ENCODE measurements at regions not wholly inside any gene's neighbourhood (a gene's known extent, or its start where the extent isn't known, plus 50 kb on each side); places are given as distances from the start of the nearest gene placed in this dataset.
A peak's percentile ranks its signal among the peaks of the same experiment; 100 is the strongest.
"Not testable (repeated sequence)": the region's sequence is repeated elsewhere in the genome, so short reads cannot be mapped to it uniquely, and the experiment has no call there.

DNA sequence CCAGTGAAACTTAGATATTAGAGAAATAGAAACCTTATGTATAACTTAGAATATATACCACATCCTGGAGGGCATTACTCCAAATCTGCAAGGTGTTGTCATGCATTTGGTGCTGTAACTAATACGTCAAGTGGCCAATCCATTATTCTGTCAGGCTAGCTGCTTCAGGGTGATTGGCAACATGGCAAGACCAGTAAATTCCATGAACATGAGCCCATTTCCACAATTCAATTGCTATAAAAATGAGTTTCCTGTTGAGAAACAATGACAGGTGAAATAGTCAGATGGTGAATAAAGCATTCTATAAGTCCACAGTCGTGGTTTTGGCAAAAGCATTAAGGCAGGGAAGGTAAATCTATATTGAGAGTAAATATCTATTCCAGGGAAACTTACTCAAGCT is 566.0 kb downstream of the ADGRL2 start:
- peaks cover 2% of the 10 kb centered on the region for H3K36me3 Mint-ChIP-seq (ENCODE audit: unreplicated experiment)
- TF ChIP-seq, protein P1, sequence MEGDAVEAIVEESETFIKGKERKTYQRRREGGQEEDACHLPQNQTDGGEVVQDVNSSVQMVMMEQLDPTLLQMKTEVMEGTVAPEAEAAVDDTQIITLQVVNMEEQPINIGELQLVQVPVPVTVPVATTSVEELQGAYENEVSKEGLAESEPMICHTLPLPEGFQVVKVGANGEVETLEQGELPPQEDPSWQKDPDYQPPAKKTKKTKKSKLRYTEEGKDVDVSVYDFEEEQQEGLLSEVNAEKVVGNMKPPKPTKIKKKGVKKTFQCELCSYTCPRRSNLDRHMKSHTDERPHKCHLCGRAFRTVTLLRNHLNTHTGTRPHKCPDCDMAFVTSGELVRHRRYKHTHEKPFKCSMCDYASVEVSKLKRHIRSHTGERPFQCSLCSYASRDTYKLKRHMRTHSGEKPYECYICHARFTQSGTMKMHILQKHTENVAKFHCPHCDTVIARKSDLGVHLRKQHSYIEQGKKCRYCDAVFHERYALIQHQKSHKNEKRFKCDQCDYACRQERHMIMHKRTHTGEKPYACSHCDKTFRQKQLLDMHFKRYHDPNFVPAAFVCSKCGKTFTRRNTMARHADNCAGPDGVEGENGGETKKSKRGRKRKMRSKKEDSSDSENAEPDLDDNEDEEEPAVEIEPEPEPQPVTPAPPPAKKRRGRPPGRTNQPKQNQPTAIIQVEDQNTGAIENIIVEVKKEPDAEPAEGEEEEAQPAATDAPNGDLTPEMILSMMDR (IDR thresholded peaks at IDR 0.05), result no peak

DNA sequence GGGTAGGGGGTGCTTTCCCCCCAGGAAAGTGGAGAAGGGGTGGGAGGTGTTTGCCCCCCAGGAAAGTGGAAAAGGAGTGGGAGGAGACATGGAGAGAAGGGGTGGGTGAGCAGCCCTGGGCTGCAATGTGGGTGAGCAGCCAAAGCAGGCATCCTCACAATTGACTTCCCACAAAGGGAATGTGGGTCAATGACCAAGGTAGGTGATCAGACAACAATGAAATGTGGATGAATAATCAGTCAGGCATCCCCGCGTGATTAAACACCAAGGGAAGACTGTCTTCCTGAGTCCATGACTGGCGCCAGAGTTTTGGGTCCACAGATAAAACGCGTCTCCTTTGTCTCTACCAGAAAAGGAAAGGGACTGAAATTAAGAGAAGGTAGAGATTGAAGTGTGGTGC is 558.8 kb downstream of the ADGRL2 start:
- not testable (repeated sequence) for DNase-seq (ENCODE audit: extremely low spot score, unreplicated experiment); H3K27ac Mint-ChIP-seq (ENCODE audit: unreplicated experiment); H3K27me3 Mint-ChIP-seq (ENCODE audit: unreplicated experiment); H3K9me3 Mint-ChIP-seq (ENCODE audit: unreplicated experiment); H3K4me3 Mint-ChIP-seq (ENCODE audit: unreplicated experiment); H3K36me3 Mint-ChIP-seq (ENCODE audit: unreplicated experiment)
- peaks cover 14% of the 10 kb centered on the region for H3K4me1 Mint-ChIP-seq (ENCODE audit: unreplicated experiment)

More for the DNA sequence above, 566.0 kb downstream of the ADGRL2 start:
- Mint-ChIP-seq H3K4me1 (ENCODE audit: unreplicated experiment) (peaks cover 16% of the 10 kb centered on the region), H3K27ac (ENCODE audit: unreplicated experiment) (no peak overlapping the region), H3K4me3 (ENCODE audit: unreplicated experiment) (no peak overlapping the region), H3K27me3 (ENCODE audit: unreplicated experiment) (no peaks in the 10 kb centered on the region), H3K9me3 (ENCODE audit: unreplicated experiment) (peaks cover 6% of the 10 kb centered on the region)
- DNase-seq (ENCODE audit: extremely low spot score, unreplicated experiment), result no peak

DNA sequence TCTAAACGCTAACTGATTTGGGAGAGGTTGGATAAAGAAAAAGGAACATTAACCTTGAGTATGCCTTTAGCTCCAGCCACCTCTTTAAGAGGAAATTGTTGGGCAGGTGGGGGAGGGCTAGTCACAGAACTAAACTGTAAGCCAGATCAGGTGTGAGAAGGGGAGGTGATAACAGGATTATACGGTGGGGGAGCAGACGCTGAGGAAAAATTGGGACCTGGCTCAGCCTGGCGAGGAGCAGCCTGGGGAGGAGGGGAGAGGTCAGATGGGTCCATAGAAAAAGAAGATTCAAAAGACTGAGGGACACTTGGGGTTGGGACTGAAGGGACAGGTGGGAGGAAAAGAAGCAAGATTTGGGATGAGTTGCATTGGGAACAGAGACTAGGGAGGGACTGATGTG is 558.0 kb downstream of the ADGRL2 start:
- not testable (repeated sequence) for DNase-seq (ENCODE audit: extremely low spot score, unreplicated experiment); H3K36me3 Mint-ChIP-seq (ENCODE audit: unreplicated experiment); H3K4me3 Mint-ChIP-seq (ENCODE audit: unreplicated experiment); H3K27me3 Mint-ChIP-seq (ENCODE audit: unreplicated experiment); H3K9me3 Mint-ChIP-seq (ENCODE audit: unreplicated experiment); H3K27ac Mint-ChIP-seq (ENCODE audit: unreplicated experiment)
- H3K4me1 Mint-ChIP-seq (ENCODE audit: unreplicated experiment), result peaks cover 14% of the 10 kb centered on the region

DNA sequence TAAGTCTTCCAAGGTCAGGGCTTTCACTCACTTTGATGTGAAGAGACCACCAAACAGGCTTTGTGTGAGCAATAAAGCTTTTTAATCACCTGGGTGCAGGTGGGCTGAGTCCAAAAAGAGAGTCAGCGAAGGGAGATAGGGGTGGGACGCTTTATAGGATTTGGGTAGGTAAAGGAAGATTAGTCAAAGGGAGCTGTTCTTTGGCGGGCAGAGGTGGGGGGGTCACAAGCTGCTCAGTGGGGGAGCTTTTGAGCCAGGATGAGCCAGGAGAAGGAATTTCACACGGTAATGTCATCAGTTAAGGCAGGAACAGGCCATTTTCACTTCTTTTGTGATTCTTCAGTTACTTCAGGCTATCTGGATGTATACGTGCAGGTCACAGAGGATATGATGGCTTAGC is 553.8 kb downstream of the ADGRL2 start:
- H3K4me3 Mint-ChIP-seq (ENCODE audit: unreplicated experiment); H3K27ac Mint-ChIP-seq (ENCODE audit: unreplicated experiment); H3K27me3 Mint-ChIP-seq (ENCODE audit: unreplicated experiment); H3K9me3 Mint-ChIP-seq (ENCODE audit: unreplicated experiment); H3K4me1 Mint-ChIP-seq (ENCODE audit: unreplicated experiment); DNase-seq (ENCODE audit: extremely low spot score, unreplicated experiment); H3K36me3 Mint-ChIP-seq (ENCODE audit: unreplicated experiment): not testable (repeated sequence)

DNA sequence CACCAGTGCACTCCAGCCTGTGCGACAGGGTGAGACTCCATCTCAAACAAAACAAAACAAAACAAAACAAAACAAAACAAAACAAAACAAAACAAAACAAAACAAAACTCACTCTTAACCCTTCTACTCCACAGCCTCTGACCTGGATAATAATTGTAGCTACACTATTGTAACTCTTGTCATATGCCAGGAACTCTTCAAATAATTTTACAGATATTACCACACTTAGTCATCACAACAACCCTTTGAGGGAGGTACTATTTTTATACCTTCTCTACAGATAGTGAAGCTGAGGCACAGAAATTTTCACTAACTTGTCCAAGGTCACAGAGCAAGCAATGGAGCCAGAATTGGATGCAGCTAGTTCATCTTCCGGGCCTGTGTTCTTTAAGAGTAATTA is 547.8 kb downstream of the ADGRL2 start:
- TF ChIP-seq, protein P1 (IDR thresholded peaks at IDR 0.05), result no peak

DNA sequence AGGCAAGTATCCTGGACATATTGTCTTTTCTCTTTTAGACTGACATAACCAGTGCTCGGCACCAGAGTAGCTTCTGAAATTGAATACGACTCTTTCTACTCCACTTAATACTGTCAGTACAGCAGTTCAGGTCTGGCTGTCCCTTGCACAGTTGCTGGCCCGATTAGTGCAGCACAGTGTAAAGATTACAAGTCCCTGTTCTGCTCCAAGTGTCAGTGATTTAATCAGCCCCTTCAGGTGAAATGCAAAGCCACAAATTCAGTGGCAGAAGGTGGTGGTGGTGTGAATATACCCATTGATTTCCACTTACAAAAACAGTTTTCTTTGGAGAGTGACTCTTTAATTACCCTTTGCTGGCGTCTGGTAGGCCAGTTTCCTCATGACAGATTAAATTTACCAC is 545.4 kb downstream of the ADGRL2 start:
- DNase-seq (ENCODE audit: extremely low spot score, unreplicated experiment), result no peak
- TF ChIP-seq, protein P1 (IDR thresholded peaks at IDR 0.05), result no peak
- Mint-ChIP-seq H3K27ac (ENCODE audit: unreplicated experiment) (no peak overlapping the region), H3K36me3 (ENCODE audit: unreplicated experiment) (no peaks in the 10 kb centered on the region), H3K27me3 (ENCODE audit: unreplicated experiment) (no peaks in the 10 kb centered on the region), H3K4me3 (ENCODE audit: unreplicated experiment) (no peak overlapping the region), H3K9me3 (ENCODE audit: unreplicated experiment) (peaks cover 6% of the 10 kb centered on the region), H3K4me1 (ENCODE audit: unreplicated experiment) (peaks cover 48% of the 10 kb centered on the region)

More for the DNA sequence above, 547.8 kb downstream of the ADGRL2 start:
- H3K9me3 Mint-ChIP-seq (ENCODE audit: unreplicated experiment), result peaks cover 6% of the 10 kb centered on the region
- peaks cover 2% of the 10 kb centered on the region for H3K36me3 Mint-ChIP-seq (ENCODE audit: unreplicated experiment)
- H3K4me1 Mint-ChIP-seq (ENCODE audit: unreplicated experiment), result peaks cover 29% of the 10 kb centered on the region
- no peak overlapping the region for H3K27ac Mint-ChIP-seq (ENCODE audit: unreplicated experiment)
- H3K4me3 Mint-ChIP-seq (ENCODE audit: unreplicated experiment), result no peak overlapping the region
- no peak for DNase-seq (ENCODE audit: extremely low spot score, unreplicated experiment)
- H3K27me3 Mint-ChIP-seq (ENCODE audit: unreplicated experiment), result no peaks in the 10 kb centered on the region

DNA sequence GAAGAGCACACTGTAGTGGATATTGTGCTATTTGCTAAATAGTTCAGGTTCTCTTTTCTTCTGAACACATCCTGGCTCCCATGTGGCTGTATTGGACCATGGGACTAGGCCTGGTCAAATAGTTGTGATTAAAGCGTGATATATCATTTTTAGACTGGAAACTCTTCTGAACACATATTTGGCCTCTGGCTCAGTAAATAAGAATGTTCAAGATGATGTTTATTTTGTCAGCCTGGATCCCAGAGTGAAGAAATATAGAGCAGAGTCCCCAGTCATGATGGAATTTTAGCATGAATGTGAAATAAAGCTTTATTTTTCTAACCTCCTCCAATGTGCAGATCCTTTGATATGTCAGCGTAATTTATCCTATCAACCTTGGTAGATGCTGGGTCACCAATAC is 542.6 kb downstream of the ADGRL2 start:
- peaks cover 64% of the 10 kb centered on the region for H3K4me1 Mint-ChIP-seq (ENCODE audit: unreplicated experiment)
- peaks cover 3% of the 10 kb centered on the region for H3K9me3 Mint-ChIP-seq (ENCODE audit: unreplicated experiment)
- TF ChIP-seq, protein P1 (IDR thresholded peaks at IDR 0.05), result no peak
- no peaks in the 10 kb centered on the region for H3K36me3 Mint-ChIP-seq (ENCODE audit: unreplicated experiment)
- H3K27ac Mint-ChIP-seq (ENCODE audit: unreplicated experiment), result peak overlapping the region; percentile 77
- no peak overlapping the region for H3K4me3 Mint-ChIP-seq (ENCODE audit: unreplicated experiment)
- no peak for DNase-seq (ENCODE audit: extremely low spot score, unreplicated experiment)
- no peaks in the 10 kb centered on the region for H3K27me3 Mint-ChIP-seq (ENCODE audit: unreplicated experiment)

Data from osteocyte (in vitro differentiated cells).